CD4-positive, alpha-beta T cell treated with Interleukin-17A for 4 hours (primary cell): ENCODE measurements at regions not wholly inside any gene's neighbourhood (a gene's known extent, or its start where the extent isn't known, plus 50 kb on each side); places are given as distances from the start of the nearest gene placed in this dataset.
"Not testable (repeated sequence)": the region's sequence is repeated elsewhere in the genome, so short reads cannot be mapped to it uniquely, and the experiment has no call there.

Source experiments
- DNase-seq: peaks from one replicate; pipeline ENCODE4 v3.0.0-alpha.2; 2020; ENCODE audit warnings: mixed read lengths

DNA sequence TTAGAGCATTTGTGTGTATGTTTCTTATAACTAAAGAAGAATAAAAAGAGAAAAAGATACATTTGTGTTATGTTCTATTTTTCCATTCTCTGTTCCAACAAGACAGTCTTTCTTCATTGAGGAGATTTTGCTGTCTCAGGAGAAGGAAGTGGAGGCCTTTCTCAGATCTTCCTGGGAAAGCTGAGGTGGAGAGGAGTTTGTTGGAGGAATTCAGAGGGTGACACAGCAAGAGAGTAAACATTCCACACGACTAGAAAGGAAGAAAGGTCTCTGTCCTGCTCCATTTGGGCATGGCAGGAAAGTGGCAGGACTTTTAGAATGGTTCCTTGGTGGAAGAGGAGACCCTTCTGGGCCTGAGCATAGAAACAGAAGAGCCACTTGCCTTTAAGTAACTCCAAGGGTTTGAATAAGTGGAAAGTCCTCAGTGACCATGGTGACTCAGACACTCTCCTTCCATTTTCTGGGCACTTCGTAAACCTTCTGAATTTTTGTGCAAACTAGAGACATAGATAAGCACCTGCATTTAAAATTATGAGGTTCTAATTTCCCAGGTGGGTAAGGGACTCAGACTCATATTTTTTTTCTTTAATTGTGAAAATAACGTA is 52.3 kb upstream of the COL5A2 start:
- no peak for DNase-seq

DNA sequence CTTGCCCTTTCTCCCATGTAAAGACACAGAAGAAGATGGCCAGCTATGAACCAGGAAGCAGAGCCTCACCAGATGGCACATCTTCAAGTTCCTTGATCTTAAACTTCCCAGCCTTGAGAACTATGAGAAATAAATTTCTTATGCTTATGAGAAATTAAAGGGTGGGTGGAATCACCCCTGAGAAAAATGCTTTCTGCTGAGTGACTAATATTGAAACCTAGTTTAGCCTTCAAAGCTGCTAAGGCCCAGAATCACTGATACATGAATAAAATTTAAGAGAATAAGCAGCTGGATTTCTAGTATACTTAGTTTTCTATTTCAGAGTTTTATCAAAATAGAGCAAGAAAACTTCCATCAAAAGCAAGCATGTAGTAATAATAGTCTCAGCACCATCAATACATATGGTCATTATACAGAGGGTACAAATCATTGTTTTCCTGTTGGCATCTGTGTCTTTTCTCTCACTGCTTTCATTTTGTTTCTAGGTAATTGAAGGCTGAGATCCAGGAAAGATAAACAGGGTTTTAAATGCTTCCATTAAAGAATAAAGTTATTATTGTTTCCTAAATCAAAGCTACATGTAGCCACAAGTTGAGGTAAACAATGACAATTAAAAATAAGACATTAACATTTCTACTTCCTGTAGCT is 53.3 kb upstream of the COL5A2 start:
- no peak for DNase-seq

- DNase-seq = no peak
Observed at GRCh38 chr2:189233527-189233926, 54.0 kb upstream of the COL5A2 start.

DNA sequence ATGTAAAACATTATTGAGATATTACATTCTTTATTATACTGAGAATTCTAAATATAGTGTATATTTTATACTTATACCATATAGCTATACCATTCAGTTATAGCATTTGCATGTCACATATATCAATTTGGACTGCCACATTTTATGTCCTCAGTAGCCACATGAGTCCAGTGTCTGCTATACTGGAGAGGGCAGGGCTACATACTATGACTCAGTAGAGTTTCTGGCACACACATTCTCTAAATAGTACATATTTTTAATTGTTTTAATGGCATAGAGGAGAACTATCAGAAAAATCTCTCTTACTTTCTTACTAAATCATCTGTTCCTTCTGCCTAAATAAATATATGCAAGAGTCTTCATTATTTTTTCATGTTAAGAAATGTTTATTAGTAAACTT is 55.4 kb upstream of the COL5A2 start:
- DNase-seq = no peak

GRCh38 chr2:189236066-189236465 is 56.5 kb upstream of the COL5A2 start:
- DNase-seq = no peak

DNA sequence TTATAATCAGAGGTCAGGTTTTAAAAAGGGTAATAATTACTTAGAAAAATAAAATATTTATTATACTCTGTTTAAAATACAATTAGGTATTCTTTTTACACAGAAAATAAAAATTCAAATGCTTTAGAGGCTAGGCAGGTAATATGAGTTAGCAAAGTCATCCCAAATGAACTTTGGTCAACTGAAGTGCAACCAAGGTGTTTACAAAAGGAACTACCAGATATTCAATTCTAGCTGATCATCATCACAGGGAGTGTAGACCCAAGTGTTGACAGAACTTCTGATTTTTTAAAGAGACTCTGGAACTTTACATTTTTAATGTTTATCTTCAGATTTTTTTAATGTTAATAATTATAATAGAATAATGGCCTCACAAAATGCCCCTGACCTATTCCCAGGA is 59.3 kb upstream of the COL5A2 start:
- no peak for DNase-seq

GRCh38 chr2:189243843-189244242 is 64.3 kb upstream of the COL5A2 start:
- DNase-seq = not testable (repeated sequence)

DNA sequence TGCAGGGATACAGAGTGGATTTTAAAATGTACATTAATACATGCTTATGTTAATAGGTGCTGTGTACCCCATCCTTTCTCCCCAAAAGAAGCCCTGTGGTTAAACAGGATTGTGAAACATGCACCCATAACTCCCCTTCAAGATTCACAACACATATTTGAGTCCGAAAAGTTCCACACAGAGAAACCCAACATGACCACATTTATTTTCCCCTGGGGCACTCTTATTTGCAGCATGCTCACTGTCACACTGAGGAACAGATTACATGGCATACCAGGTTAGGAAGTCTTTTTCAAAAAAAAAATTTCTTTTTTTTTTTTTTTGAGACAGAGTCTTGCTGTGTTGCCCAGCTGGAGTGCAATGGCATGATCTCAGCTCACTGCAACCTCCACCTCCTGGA is 67.7 kb upstream of the COL5A2 start:
- no peak for DNase-seq

DNA sequence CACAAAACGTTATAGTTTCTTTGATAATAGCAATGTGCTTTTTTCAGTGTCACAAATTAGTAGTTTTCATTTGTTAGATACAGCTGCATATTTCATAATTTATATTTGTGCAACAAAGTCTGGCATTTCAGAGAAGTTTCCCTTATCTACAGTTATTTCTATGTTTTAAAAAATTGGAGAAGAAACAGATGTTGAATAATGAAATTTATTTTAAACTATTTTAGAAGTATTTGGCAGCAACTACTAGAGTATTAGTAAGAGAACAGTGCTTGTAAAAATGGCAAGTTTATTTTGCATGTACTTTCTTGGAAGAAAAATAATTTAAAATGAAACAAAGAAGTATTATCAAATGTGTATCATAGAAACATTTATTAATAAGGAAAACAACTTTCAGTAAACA is 68.6 kb upstream of the COL5A2 start:
- DNase-seq = no peak

GRCh38 chr2:189249171-189249570 is 69.6 kb upstream of the COL5A2 start:
- DNase-seq = no peak

DNA sequence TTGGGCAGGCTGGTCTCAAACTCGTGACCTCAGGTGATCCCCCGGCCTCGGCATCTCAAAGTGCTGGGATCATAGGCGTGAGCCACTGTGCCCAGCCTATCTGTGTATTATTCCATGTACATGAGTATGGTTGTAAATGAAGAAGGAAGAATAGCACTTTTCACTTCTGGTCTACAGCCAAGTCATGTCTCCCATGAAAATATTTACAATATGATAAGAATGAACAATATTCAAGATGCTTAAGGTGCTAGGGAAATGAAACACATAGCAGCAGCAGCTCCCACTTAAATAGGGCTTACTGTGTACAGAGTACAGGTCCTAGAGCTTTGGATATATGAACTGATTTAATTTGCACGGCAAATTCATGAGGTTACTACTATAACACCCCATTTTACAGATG is 70.3 kb upstream of the COL5A2 start:
- no peak for DNase-seq

DNA sequence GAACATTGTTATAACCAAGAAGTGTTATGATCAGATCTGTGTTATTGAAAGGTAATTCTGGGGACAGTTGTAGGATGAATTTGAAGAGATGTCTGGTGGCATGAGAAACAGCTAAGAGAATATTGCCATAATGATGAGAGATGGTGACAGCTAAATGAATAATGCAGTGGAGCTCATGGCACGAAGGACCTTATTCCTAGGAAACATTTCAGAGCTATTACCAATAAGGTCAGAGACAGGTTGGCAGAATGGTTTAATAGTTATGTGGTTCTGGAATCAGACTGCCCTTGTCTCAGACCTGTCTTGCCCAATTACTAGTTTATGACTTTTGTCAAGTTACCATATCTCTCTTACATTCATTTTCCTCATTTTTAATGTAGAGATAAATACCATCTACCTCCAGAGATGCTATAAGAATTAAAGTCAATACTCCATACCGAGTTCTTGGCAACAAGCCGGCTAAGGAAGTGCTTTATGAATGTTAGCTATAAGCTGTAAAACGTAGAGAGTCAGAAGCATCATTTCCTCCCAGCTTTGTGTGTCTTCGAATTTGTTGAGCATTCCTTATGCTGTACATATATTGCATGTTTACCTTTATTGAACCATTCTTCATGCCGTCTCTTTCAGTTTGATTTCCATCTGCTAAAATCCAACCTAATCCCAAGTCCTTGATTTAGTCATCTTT is 73.6 kb upstream of the COL5A2 start:
- no peak for DNase-seq

DNA sequence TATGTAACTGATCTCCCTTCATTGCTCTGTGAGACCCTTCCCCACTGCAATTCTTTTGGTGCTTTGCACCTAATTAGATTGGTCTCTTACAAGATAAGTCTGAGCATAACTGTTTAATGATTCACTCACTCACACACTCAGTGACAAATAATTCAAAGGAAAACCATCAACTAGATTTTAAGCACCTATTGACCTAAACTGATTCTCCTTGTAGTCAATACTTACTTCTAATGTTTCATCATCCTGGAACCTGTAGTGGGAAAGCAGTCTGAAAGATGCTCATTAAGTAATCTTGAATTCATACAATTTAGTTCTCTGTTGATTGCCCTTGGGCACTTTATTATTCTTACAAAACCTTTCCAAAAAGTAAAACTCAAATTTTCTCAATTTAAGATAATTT is 74.3 kb upstream of the COL5A2 start:
- DNase-seq = no peak

GRCh38 chr2:189254268-189254883 is 74.8 kb upstream of the COL5A2 start:
- DNase-seq = no peak

- no peak for DNase-seq
Observed at GRCh38 chr2:189255711-189256110, 76.2 kb upstream of the COL5A2 start.

GRCh38 chr2:189258616-189259365 is 79.2 kb upstream of the COL5A2 start:
- DNase-seq = no peak

- DNase-seq = no peak
Observed at GRCh38 chr2:189260361-189260814, 80.8 kb upstream of the COL5A2 start.

GRCh38 chr2:189261431-189261841 is 81.9 kb upstream of the COL5A2 start:
- no peak for DNase-seq

DNA sequence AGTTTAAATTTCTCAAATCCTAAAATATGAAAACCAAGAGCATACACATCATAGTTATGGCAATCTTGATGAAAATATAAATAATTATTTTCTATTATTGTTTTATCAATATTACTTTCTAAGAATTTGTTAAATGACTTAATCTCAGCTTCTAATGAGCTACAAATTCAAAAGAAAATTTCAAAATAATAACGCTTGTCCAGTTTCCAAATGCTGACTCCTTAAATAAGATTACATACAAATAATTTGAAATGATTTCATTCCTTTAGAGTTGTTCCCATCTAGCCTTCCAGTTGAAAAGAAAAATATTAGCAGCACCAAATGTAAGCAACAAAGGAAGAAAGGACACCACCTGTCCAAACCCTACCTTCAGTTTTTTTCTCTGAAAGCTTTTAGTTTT is 82.4 kb upstream of the COL5A2 start:
- no peak for DNase-seq

- no peak for DNase-seq
Observed at GRCh38 chr2:189265696-189266320, 86.2 kb upstream of the COL5A2 start.

DNA sequence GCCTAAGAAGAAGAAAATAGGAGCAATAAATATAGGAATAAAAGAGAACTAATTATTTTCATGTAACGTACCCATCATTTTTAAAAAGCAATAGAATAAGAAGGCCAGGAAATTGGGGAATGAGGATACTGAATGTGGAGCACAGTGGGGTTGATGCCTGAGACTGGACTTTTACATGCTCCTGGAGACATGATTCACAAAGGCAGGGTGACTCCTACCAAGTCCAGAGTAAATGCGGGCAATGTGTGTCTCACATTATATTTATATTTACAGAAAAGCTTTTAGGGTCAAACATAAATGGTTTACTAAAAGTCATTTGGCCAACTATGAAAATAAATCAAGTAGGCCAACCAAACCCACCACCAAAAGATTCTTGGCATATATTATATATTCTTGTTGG is 87.9 kb upstream of the COL5A2 start:
- DNase-seq = no peak

DNA sequence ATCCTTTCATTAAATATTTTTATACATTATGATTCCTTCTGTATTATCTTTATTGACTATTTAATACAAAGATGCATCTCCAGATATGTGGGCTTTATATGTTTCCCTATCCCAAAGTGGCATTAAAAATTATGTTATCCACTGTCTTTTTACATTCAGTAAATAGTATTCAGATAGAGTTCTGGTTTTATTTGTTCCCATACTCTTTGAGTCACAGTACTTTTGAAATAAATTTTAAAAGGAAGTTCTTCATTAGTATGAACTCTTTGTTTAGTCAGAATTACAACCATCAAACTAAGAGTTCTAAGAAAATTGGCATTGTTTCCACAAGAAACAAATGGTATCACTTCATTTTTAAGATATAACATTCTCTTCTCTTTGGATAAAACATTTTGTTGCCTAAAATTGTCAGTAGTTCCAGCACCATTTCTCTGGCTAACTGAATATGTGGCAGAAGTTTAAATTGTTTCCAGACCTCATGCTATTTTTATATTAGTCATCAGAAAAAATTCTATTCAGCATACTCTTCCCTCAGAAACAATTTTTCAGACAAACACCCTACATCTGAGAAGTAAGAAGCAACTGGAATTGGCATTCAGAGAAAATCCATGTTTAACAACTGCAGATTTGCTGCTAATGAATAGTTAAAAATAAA is 88.5 kb upstream of the COL5A2 start:
- DNase-seq = no peak
